Smooth muscle cell (in vitro differentiated cells): ENCODE measurements at regions not wholly inside any gene's neighbourhood (a gene's known extent, or its start where the extent isn't known, plus 50 kb on each side); places are given as distances from the start of the nearest gene placed in this dataset.

Source experiments
- DNase-seq: peaks from one replicate; lab custom pipeline; 2025; ENCODE audit not compliant: unreplicated experiment; lab: John Stamatoyannopoulos, UW
- H2AFZ ChIP-seq: fragments of 200-600 bp; sonication (generic); 2 replicates; pipeline ENCODE4 v1.6.0; 2016; ENCODE audit warnings: antibody characterized with exemption, low read depth, mild to moderate bottlenecking
- H3F3A ChIP-seq: fragments of 200-600 bp; sonication (generic); 2 replicates; pipeline ENCODE4 v1.6.0; 2017; ENCODE audit warnings: antibody characterized with exemption, low read depth
- H3K27ac ChIP-seq: fragments of 200-600 bp; sonication (generic); 2 replicates; pipeline ENCODE4 v1.5.1; 2016; ENCODE audit warnings: low read depth, mild to moderate bottlenecking
- H3K27me3 ChIP-seq: fragments of 200-600 bp; sonication (generic); 2 replicates; pipeline ENCODE4 v1.6.1; 2016; ENCODE audit warnings: low read depth, mild to moderate bottlenecking
- H3K36me3 ChIP-seq: fragments of 200-600 bp; sonication (generic); 2 replicates; pipeline ENCODE4 v1.5.1; 2016; ENCODE audit warnings: low read depth
- H3K4me1 ChIP-seq: fragments of 200-600 bp; sonication (generic); 2 replicates; pipeline ENCODE4 v1.5.1; 2016; ENCODE audit warnings: low read depth
- H3K4me2 ChIP-seq: fragments of 200-600 bp; sonication (generic); 2 replicates; pipeline ENCODE4 v1.6.0; 2016; ENCODE audit warnings: mild to moderate bottlenecking
- H3K4me3 ChIP-seq: fragments of 200-600 bp; sonication (generic); 2 replicates; pipeline ENCODE4 v1.5.1; 2016; ENCODE audit warnings: mild to moderate bottlenecking
- H3K79me2 ChIP-seq: fragments of 200-600 bp; sonication (generic); 2 replicates; pipeline ENCODE4 v1.6.0; 2016; ENCODE audit warnings: low read depth, mild to moderate bottlenecking
- H3K9ac ChIP-seq: fragments of 200-600 bp; sonication (generic); 2 replicates; pipeline ENCODE4 v1.6.0; 2016; ENCODE audit warnings: low read depth
- H3K9me3 ChIP-seq: fragments of 200-600 bp; sonication (generic); replicated peaks from 2 replicates; pipeline ENCODE4 v1.5.1; 2016; ENCODE audit warnings: low read depth
- H4K20me1 ChIP-seq: fragments of 200-600 bp; sonication (generic); 2 replicates; pipeline ENCODE4 v1.6.0; 2016; ENCODE audit warnings: low read depth
- WGBS: methylation state at CpG from one replicate; pipeline ENCODE4 v1.1.7; 2016; ENCODE audit warnings: low lambda C conversion rate; 5-methylcytosine and 5-hydroxymethylcytosine counted together
- TF ChIP-seq, protein P1 (sequence below): fragments of 200-600 bp; sonication (generic); IDR thresholded peaks from 2 replicates; pipeline ENCODE4 v1.5.1; 2017; ENCODE audit warnings: borderline replicate concordance, mild to moderate bottlenecking, antibody characterized with exemption; ENCODE audit not compliant: insufficient read depth, poor library complexity, severe bottlenecking

DNA sequence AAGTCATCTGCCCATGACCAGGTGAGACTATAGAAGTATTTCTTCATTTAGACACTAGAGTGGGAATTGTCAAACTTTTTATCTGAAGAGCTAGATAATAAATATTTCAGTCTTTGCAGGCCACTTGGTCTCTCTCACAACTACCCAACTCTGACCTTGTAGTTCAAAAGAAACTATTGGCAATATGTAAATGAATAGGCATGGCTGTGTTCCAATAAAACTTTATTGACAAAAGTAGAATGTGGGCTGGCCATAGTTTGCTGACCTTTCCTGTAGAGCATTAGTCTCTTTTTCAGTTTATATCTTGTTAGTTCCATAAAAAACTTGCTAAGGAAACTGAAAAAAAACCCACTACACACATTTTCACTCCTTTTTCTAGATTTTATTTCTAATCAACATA, 535.5 kb downstream of the PRR16 start:
- no peaks in the 10 kb centered on the region for H3K36me3 ChIP-seq
- no peaks in the 10 kb centered on the region for H3F3A ChIP-seq
- H3K9ac ChIP-seq, result no peak overlapping the region
- no peak overlapping the region for H3K4me3 ChIP-seq
- no peaks in the 10 kb centered on the region for H4K20me1 ChIP-seq
- H3K9me3 ChIP-seq, result no peaks in the 10 kb centered on the region
- H3K4me2 ChIP-seq, result no peak overlapping the region
- H3K79me2 ChIP-seq, result no peaks in the 10 kb centered on the region
- H3K27me3 ChIP-seq, result no peaks in the 10 kb centered on the region
- no peak overlapping the region for H3K27ac ChIP-seq
- no peaks in the 10 kb centered on the region for H3K4me1 ChIP-seq
- TF ChIP-seq, protein P1, sequence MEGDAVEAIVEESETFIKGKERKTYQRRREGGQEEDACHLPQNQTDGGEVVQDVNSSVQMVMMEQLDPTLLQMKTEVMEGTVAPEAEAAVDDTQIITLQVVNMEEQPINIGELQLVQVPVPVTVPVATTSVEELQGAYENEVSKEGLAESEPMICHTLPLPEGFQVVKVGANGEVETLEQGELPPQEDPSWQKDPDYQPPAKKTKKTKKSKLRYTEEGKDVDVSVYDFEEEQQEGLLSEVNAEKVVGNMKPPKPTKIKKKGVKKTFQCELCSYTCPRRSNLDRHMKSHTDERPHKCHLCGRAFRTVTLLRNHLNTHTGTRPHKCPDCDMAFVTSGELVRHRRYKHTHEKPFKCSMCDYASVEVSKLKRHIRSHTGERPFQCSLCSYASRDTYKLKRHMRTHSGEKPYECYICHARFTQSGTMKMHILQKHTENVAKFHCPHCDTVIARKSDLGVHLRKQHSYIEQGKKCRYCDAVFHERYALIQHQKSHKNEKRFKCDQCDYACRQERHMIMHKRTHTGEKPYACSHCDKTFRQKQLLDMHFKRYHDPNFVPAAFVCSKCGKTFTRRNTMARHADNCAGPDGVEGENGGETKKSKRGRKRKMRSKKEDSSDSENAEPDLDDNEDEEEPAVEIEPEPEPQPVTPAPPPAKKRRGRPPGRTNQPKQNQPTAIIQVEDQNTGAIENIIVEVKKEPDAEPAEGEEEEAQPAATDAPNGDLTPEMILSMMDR, result no peak
- DNase-seq, result no peak
- H2AFZ ChIP-seq, result no peak overlapping the region

DNA sequence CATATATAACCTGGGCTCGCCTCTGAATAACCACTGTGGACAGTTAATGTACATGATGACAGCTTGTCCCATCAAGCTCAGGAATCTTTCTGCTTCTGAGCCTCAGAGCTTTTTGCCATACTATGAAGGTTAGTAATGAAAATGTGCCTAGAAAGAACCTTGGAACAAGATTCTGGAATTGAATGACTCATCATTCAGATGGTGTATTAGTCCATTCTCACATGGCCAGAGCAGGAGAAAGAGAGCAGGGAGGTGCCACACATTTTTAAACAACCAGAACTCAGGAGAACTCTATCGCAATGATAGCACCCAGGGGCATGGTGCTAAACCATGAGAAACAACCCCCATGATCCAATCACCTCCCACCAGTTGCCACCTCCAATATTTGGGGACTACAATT, 542.1 kb downstream of the PRR16 start:
- no peaks in the 10 kb centered on the region for H3K27me3 ChIP-seq
- H3K4me3 ChIP-seq, result no peak overlapping the region
- no peak for DNase-seq
- no peak overlapping the region for H3K27ac ChIP-seq
- H3K9ac ChIP-seq, result no peak overlapping the region
- TF ChIP-seq, protein P1, result no peak
- H2AFZ ChIP-seq, result no peak overlapping the region
- no peaks in the 10 kb centered on the region for H3K4me1 ChIP-seq
- H3K79me2 ChIP-seq, result no peaks in the 10 kb centered on the region
- no peaks in the 10 kb centered on the region for H3K36me3 ChIP-seq
- no peak overlapping the region for H3K4me2 ChIP-seq
- no peaks in the 10 kb centered on the region for H3F3A ChIP-seq
- H3K9me3 ChIP-seq, result no peaks in the 10 kb centered on the region
- WGBS, result 97% methylated on average over 2 of the region's 2 CpGs
- H4K20me1 ChIP-seq, result no peaks in the 10 kb centered on the region

DNA sequence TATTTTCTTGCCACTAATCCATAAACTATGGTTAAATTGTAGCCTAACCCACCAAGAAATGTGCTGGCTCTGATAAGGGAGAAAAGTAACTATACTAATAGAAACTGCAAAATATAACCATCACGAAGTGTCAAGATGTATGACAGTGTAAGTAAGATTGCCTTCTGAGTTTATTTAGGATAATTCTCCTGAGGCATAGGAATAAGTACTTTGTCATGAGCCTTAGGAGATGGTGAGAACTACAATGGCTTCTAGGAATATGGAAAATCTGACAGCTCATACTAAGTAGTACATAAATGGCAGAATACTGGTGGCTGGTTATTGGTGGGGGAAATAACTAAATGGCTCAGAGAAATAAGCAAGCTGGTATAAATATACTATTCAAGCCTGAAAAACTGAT, 543.9 kb downstream of the PRR16 start:
- Histone ChIP-seq H2AFZ (no peak overlapping the region), H3K9me3 (no peaks in the 10 kb centered on the region), H3K4me1 (no peaks in the 10 kb centered on the region), H3K27ac (no peak overlapping the region), H3K4me2 (no peak overlapping the region), H3K9ac (no peak overlapping the region), H3K27me3 (no peaks in the 10 kb centered on the region), H3K36me3 (no peaks in the 10 kb centered on the region), H4K20me1 (no peaks in the 10 kb centered on the region), H3F3A (no peaks in the 10 kb centered on the region), H3K4me3 (no peak overlapping the region), H3K79me2 (no peaks in the 10 kb centered on the region)
- DNase-seq, result no peak
- 85% methylated on average over 1 of the region's 1 CpG for whole genome bisulfite sequencing
- TF ChIP-seq, protein P1, result no peak

DNA sequence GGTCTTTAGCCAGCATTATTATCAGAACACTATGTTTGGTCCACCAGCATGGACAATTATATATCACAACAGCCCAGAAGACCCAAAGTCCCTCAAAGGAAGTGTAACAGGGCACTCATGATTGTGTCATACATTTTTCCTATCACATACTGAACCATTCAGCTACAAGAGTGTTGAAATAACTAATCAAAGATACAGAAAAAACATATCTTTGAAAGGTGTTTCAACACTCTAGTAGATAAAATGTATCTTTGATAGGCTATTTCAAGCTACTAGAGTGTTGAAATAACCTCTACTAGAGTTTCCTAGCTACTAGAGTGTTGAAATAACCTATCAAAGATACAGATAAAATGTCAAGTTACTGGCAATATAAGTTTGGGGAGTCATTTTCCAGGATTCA, 545.0 kb downstream of the PRR16 start:
- no peak overlapping the region for H3K4me3 ChIP-seq
- H3K9ac ChIP-seq, result no peak overlapping the region
- no peak overlapping the region for H3K4me2 ChIP-seq
- no peaks in the 10 kb centered on the region for H3F3A ChIP-seq
- no peak overlapping the region for H2AFZ ChIP-seq
- no peak for DNase-seq
- TF ChIP-seq, protein P1, result no peak
- H3K4me1 ChIP-seq, result no peaks in the 10 kb centered on the region
- H3K9me3 ChIP-seq, result no peaks in the 10 kb centered on the region
- no peaks in the 10 kb centered on the region for H3K27me3 ChIP-seq
- H3K36me3 ChIP-seq, result no peaks in the 10 kb centered on the region
- H4K20me1 ChIP-seq, result no peaks in the 10 kb centered on the region
- no peak overlapping the region for H3K27ac ChIP-seq
- H3K79me2 ChIP-seq, result no peaks in the 10 kb centered on the region
